HEK293 (cell line): ENCODE measurements at regions not wholly inside any gene's neighbourhood (a gene's known extent, or its start where the extent isn't known, plus 50 kb on each side); places are given as distances from the start of the nearest gene placed in this dataset.

Experiments used
- CTCF ChIA-PET: fragments of 350-600 bp; formaldehyde crosslinking; extraction: SDS; loops from one replicate; lab custom pipeline; 2021; ENCODE audit warnings: antibody characterized with exemption; lab: Yijun Ruan, JAX
- POLR2A ChIA-PET: fragments of 300-600 bp; formaldehyde crosslinking; extraction: SDS; loops from one replicate; lab custom pipeline; 2020; ENCODE audit warnings: antibody characterized with exemption, inconsistent platforms; lab: Yijun Ruan, JAX
- H3K27ac ChIP-seq: fragments of 200-500 bp; sonication (Bioruptor generic); 2 replicates; pipeline ENCODE4 v1.5.1; 2014; ENCODE audit warnings: low read depth, low read length, control low read depth, inconsistent platforms; ENCODE audit errors: extremely low read depth
- H3K36me3 ChIP-seq, 2 experiments: fragments of 200-500 bp in 1 of 2; sonication (Bioruptor generic) in 1 of 2; 1 replicate in 1 of 2; 2 replicates in 1 of 2; pipeline ENCODE4 v1.5.1; 2014 to 2017; ENCODE audit warnings: inconsistent platforms in 2 of 2, low read length in 2 of 2; ENCODE audit not compliant: control insufficient read depth in 2 of 2, insufficient read depth in 1 of 2
- H3K4me1 ChIP-seq: fragments of 200-500 bp; sonication (Bioruptor generic); 2 replicates; pipeline ENCODE4 v1.5.1; 2014; ENCODE audit warnings: mild to moderate bottlenecking, low read length, inconsistent platforms; ENCODE audit not compliant: control insufficient read depth, insufficient read depth
- H3K4me3 ChIP-seq: 2 replicates; pipeline ENCODE4 v1.5.1; 2011; ENCODE audit warnings: low read depth, mild to moderate bottlenecking, control low read depth, low read length, moderate library complexity
- H3K9me3 ChIP-seq: fragments of 200-500 bp; sonication (Bioruptor generic); 2 replicates; pipeline ENCODE4 v1.5.1; 2014; ENCODE audit warnings: low read depth, low read length, inconsistent platforms; ENCODE audit not compliant: control insufficient read depth, insufficient read depth
- BCL11B ChIP-seq: fragments of 450-650 bp; formaldehyde crosslinking; IDR thresholded peaks from 2 replicates; pipeline ENCODE4 v1.5.1; 2016; ENCODE audit warnings: low read depth, missing biosample characterization, missing genetic modification characterization
- HOXC10 ChIP-seq: sonication (generic); formaldehyde crosslinking; IDR thresholded peaks from 2 replicates; pipeline ENCODE4 v1.8.1; 2023; ENCODE audit warnings: mild to moderate bottlenecking, missing genetic modification reagents
- KLF8 ChIP-seq: fragments of 450-650 bp; formaldehyde crosslinking; IDR thresholded peaks from 2 replicates; pipeline ENCODE4 v1.5.1; 2016; ENCODE audit warnings: missing biosample characterization, missing genetic modification characterization
- MEIS1 ChIP-seq: sonication (generic); formaldehyde crosslinking; IDR thresholded peaks from 2 replicates; pipeline ENCODE4 v1.8.1; 2022; ENCODE audit warnings: missing genetic modification reagents, mild to moderate bottlenecking, borderline replicate concordance
- RBAK ChIP-seq: fragments of 450-650 bp; formaldehyde crosslinking; IDR thresholded peaks from 2 replicates; pipeline ENCODE4 v1.5.1; 2016; ENCODE audit warnings: missing biosample characterization, missing genetic modification characterization
- WT1 ChIP-seq: fragments of 450-650 bp; formaldehyde crosslinking; IDR thresholded peaks from 2 replicates; pipeline ENCODE4 v1.5.1; 2016; ENCODE audit warnings: missing biosample characterization, missing genetic modification characterization
- YY2 ChIP-seq: fragments of 450-650 bp; formaldehyde crosslinking; IDR thresholded peaks from 2 replicates; pipeline ENCODE4 v1.5.1; 2016; ENCODE audit warnings: missing biosample characterization, missing genetic modification characterization
- ZBTB48 ChIP-seq: fragments of 450-650 bp; formaldehyde crosslinking; IDR thresholded peaks from 2 replicates; pipeline ENCODE4 v1.5.1; 2016; ENCODE audit warnings: missing biosample characterization, missing genetic modification characterization
- ZNF19 ChIP-seq: fragments of 450-650 bp; formaldehyde crosslinking; IDR thresholded peaks from 2 replicates; pipeline ENCODE4; 2016; ENCODE audit warnings: missing biosample characterization, missing genetic modification characterization, low read depth
- ZNF239 ChIP-seq: fragments of 450-650 bp; formaldehyde crosslinking; IDR thresholded peaks from 2 replicates; pipeline ENCODE4 v1.5.1; 2016; ENCODE audit warnings: missing biosample characterization, missing genetic modification characterization
- ZNF324 ChIP-seq: fragments of 450-650 bp; formaldehyde crosslinking; IDR thresholded peaks from 2 replicates; pipeline ENCODE4 v1.5.1; 2016; ENCODE audit warnings: missing biosample characterization, missing genetic modification characterization
- ZNF366 ChIP-seq: fragments of 450-650 bp; formaldehyde crosslinking; conservative IDR thresholded peaks from 2 replicates; pipeline ENCODE4 v1.5.1; 2016; ENCODE audit warnings: missing biosample characterization, missing genetic modification characterization
- ZNF391 ChIP-seq: fragments of 450-650 bp; formaldehyde crosslinking; IDR thresholded peaks from 2 replicates; pipeline ENCODE4 v1.5.1; 2016; ENCODE audit warnings: low read depth, missing biosample characterization, missing genetic modification characterization, borderline replicate concordance
- ZNF501 ChIP-seq: fragments of 450-650 bp; formaldehyde crosslinking; IDR thresholded peaks from 2 replicates; pipeline ENCODE4 v1.5.1; 2016; ENCODE audit warnings: missing biosample characterization, missing genetic modification characterization
- ZNF510 ChIP-seq: fragments of 450-650 bp; formaldehyde crosslinking; IDR thresholded peaks from 2 replicates; pipeline ENCODE4 v1.5.1; 2018; ENCODE audit warnings: mild to moderate bottlenecking, missing genetic modification characterization, missing biosample characterization; ENCODE audit not compliant: insufficient replicate concordance
- ZNF529 ChIP-seq: fragments of 450-650 bp; formaldehyde crosslinking; IDR thresholded peaks from 2 replicates; pipeline ENCODE4 v1.5.1; 2017; ENCODE audit warnings: missing genetic modification characterization, missing biosample characterization; ENCODE audit not compliant: insufficient replicate concordance
- ZNF548 ChIP-seq: fragments of 450-650 bp; formaldehyde crosslinking; IDR thresholded peaks from 2 replicates; pipeline ENCODE4 v1.5.1; 2016; ENCODE audit warnings: missing biosample characterization, missing genetic modification characterization
- ZNF555 ChIP-seq: fragments of 450-650 bp; formaldehyde crosslinking; conservative IDR thresholded peaks from 2 replicates; pipeline ENCODE4 v1.5.1; 2017; ENCODE audit warnings: missing biosample characterization, mild to moderate bottlenecking, missing genetic modification characterization, inconsistent platforms
- ZNF585B ChIP-seq: fragments of 450-650 bp; formaldehyde crosslinking; IDR thresholded peaks from 2 replicates; pipeline ENCODE4 v1.5.1; 2016; ENCODE audit warnings: missing biosample characterization, missing genetic modification characterization
- ZNF624 ChIP-seq: fragments of 450-650 bp; formaldehyde crosslinking; IDR thresholded peaks from 2 replicates; pipeline ENCODE4 v1.5.1; 2017; ENCODE audit warnings: missing biosample characterization, missing genetic modification characterization
- ZNF660 ChIP-seq: fragments of 450-650 bp; IDR thresholded peaks from 2 replicates; pipeline ENCODE4 v1.5.1; 2018; ENCODE audit warnings: missing biosample characterization, mild to moderate bottlenecking, missing genetic modification characterization
- ZNF768 ChIP-seq: fragments of 450-650 bp; formaldehyde crosslinking; IDR thresholded peaks from 2 replicates; pipeline ENCODE4 v1.5.1; 2018; ENCODE audit warnings: missing biosample characterization, mild to moderate bottlenecking, missing genetic modification characterization
- TF ChIP-seq, protein P1 (sequence below): fragments of 450-650 bp; formaldehyde crosslinking; IDR thresholded peaks from 2 replicates; pipeline ENCODE4 v1.5.1; 2016; ENCODE audit warnings: missing biosample characterization, missing genetic modification characterization
- TF ChIP-seq, protein P2 (sequence below): fragments of 450-650 bp; formaldehyde crosslinking; optimal IDR thresholded peaks from 2 replicates; pipeline ENCODE3; 2016; ENCODE audit warnings: missing biosample characterization, mild to moderate bottlenecking, missing genetic modification characterization
- TF ChIP-seq, protein P3 (sequence below): fragments of 450-650 bp; formaldehyde crosslinking; IDR thresholded peaks from 2 replicates; pipeline ENCODE4 v1.5.1; 2017; ENCODE audit warnings: missing biosample characterization, missing genetic modification characterization
- TF ChIP-seq, protein P4 (sequence below): fragments of 450-650 bp; formaldehyde crosslinking; IDR thresholded peaks from 2 replicates; pipeline ENCODE4 v1.5.1; 2017; ENCODE audit warnings: missing biosample characterization, missing genetic modification characterization
- TF ChIP-seq, protein P5 (sequence below): fragments of 450-650 bp; formaldehyde crosslinking; IDR thresholded peaks from 2 replicates; pipeline ENCODE4 v1.5.1; 2017; ENCODE audit warnings: missing biosample characterization, missing genetic modification characterization

DNA sequence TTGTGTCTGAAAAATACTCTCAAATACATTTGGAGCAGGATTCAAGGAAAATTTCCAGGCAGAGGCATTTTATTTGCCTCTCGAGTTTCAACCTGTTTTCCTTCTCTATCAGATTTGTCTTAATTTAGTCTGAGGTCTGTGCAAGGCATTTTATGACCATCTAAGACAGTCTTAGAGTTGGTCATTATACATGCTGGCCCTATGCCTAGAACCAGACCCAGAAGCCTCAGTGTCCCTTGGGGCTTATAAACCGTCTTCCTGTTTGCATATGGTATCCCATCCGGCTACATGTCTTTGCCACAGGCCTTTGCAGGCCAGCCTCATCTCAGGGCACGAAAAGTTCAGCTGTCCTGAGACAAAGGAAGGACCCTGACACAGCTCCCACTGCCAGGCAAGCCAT, 346.1 kb downstream of the SIPA1L2 start (continued):
- TF ChIP-seq ZNF391 (tag by site-specific recombination) (no peak), RBAK (tag by site-specific recombination) (no peak), ZNF660 (tag by site-specific recombination) (no peak), ZNF510 (tag by site-specific recombination) (no peak), YY2 (no peak), ZNF529 (tag by site-specific recombination) (no peak), ZNF324 (tag by site-specific recombination) (no peak), MEIS1 (no peak), BCL11B (tag by site-specific recombination) (no peak)
- TF ChIP-seq, protein P1, sequence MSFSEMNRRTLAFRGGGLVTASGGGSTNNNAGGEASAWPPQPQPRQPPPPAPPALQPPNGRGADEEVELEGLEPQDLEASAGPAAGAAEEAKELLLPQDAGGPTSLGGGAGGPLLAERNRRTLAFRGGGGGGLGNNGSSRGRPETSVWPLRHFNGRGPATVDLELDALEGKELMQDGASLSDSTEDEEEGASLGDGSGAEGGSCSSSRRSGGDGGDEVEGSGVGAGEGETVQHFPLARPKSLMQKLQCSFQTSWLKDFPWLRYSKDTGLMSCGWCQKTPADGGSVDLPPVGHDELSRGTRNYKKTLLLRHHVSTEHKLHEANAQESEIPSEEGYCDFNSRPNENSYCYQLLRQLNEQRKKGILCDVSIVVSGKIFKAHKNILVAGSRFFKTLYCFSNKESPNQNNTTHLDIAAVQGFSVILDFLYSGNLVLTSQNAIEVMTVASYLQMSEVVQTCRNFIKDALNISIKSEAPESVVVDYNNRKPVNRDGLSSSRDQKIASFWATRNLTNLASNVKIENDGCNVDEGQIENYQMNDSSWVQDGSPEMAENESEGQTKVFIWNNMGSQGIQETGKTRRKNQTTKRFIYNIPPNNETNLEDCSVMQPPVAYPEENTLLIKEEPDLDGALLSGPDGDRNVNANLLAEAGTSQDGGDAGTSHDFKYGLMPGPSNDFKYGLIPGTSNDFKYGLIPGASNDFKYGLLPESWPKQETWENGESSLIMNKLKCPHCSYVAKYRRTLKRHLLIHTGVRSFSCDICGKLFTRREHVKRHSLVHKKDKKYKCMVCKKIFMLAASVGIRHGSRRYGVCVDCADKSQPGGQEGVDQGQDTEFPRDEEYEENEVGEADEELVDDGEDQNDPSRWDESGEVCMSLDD (tag by site-specific recombination) = no peak
- TF ChIP-seq, protein P2, sequence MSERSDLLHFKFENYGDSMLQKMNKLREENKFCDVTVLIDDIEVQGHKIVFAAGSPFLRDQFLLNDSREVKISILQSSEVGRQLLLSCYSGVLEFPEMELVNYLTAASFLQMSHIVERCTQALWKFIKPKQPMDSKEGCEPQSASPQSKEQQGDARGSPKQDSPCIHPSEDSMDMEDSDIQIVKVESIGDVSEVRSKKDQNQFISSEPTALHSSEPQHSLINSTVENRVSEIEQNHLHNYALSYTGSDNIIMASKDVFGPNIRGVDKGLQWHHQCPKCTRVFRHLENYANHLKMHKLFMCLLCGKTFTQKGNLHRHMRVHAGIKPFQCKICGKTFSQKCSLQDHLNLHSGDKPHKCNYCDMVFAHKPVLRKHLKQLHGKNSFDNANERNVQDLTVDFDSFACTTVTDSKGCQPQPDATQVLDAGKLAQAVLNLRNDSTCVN (tag by site-specific recombination) = no peak

DNA sequence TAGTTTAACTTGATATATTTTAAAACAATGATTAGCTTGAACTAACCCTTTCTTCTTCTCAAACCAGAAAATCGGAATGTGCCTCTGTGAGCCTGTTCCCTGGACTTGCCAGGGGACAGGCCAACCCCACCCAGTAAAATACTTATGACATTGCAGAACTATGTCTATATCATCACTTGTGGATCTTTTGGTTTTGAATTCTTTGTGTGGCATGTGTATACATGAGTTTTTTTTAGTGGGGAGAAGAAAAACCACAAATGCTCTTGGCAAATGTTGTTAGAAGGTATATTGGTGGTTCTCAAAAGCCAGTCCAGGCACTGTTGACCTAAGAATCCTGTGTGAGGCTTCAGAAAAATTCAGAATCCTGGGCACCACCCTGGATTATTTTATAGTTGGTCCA, 347.4 kb downstream of the SIPA1L2 start:
- ChIA-PET POLR2A (no interaction called here), CTCF (no interaction called here)
- Histone ChIP-seq H3K4me1 (peaks cover 12% of the 10 kb centered on the region; the same call in 1 of the 2 replicates), H3K36me3 (no peaks in the 10 kb centered on the region), H3K9me3 (no peaks in the 10 kb centered on the region), H3K4me3 (no peak overlapping the region), H3K27ac (no peak overlapping the region)
- TF ChIP-seq ZBTB48 (tag by site-specific recombination) = no peak
- no peak for TF ChIP-seq ZNF555 (tag by site-specific recombination)
- no peak for TF ChIP-seq HOXC10
- TF ChIP-seq WT1 = no peak
- no peak for TF ChIP-seq ZNF768
- TF ChIP-seq ZNF501 (tag by site-specific recombination) = no peak
- no peak for TF ChIP-seq ZNF239 (tag by site-specific recombination)

DNA sequence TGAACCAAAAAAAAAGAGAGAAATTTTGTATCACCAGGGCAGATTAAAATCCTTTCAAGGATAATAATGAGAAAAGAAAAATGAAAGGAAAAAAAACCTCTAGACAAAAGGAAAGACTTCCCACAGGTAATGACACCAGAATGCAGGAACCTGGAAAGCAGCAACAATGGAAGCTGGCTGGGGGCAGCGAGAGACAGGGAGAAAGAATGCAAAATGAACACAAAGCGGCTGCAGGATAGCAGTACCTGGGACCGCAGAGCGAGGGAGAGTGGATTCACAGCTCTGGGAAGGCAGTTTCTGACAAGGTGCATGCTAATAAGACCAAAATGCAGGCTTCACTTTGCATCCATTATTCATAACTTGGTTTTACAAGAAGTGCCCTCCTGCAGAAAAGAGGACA, 349.0 kb downstream of the SIPA1L2 start:
- Histone ChIP-seq H3K4me1 (peaks cover 12% of the 10 kb centered on the region; the same call in 1 of the 2 replicates), H3K27ac (no peak overlapping the region), H3K4me3 (no peak overlapping the region), H3K36me3 (no peaks in the 10 kb centered on the region), H3K9me3 (no peaks in the 10 kb centered on the region)
- POLR2A ChIA-PET = no interaction called here
- CTCF ChIA-PET = interaction anchor here (1.5 kb wide), 1 partner anchor 11 kb away, joined by 3 read pairs; no protein-coding TSS in a partner anchor
- TF ChIP-seq ZNF548 (tag by site-specific recombination) (no peak), ZNF585B (tag by site-specific recombination) (no peak), ZNF19 (no peak), ZNF624 (tag by site-specific recombination) (no peak), ZNF366 (no peak), KLF8 (tag by site-specific recombination) (no peak)
- TF ChIP-seq, protein P3, sequence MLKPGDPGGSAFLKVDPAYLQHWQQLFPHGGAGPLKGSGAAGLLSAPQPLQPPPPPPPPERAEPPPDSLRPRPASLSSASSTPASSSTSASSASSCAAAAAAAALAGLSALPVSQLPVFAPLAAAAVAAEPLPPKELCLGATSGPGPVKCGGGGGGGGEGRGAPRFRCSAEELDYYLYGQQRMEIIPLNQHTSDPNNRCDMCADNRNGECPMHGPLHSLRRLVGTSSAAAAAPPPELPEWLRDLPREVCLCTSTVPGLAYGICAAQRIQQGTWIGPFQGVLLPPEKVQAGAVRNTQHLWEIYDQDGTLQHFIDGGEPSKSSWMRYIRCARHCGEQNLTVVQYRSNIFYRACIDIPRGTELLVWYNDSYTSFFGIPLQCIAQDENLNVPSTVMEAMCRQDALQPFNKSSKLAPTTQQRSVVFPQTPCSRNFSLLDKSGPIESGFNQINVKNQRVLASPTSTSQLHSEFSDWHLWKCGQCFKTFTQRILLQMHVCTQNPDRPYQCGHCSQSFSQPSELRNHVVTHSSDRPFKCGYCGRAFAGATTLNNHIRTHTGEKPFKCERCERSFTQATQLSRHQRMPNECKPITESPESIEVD (tag by site-specific recombination) = no peak
- TF ChIP-seq, protein P4, sequence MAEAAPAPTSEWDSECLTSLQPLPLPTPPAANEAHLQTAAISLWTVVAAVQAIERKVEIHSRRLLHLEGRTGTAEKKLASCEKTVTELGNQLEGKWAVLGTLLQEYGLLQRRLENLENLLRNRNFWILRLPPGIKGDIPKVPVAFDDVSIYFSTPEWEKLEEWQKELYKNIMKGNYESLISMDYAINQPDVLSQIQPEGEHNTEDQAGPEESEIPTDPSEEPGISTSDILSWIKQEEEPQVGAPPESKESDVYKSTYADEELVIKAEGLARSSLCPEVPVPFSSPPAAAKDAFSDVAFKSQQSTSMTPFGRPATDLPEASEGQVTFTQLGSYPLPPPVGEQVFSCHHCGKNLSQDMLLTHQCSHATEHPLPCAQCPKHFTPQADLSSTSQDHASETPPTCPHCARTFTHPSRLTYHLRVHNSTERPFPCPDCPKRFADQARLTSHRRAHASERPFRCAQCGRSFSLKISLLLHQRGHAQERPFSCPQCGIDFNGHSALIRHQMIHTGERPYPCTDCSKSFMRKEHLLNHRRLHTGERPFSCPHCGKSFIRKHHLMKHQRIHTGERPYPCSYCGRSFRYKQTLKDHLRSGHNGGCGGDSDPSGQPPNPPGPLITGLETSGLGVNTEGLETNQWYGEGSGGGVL (tag by site-specific recombination) = no peak
- TF ChIP-seq, protein P5, sequence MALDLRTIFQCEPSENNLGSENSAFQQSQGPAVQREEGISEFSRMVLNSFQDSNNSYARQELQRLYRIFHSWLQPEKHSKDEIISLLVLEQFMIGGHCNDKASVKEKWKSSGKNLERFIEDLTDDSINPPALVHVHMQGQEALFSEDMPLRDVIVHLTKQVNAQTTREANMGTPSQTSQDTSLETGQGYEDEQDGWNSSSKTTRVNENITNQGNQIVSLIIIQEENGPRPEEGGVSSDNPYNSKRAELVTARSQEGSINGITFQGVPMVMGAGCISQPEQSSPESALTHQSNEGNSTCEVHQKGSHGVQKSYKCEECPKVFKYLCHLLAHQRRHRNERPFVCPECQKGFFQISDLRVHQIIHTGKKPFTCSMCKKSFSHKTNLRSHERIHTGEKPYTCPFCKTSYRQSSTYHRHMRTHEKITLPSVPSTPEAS (tag by site-specific recombination) = no peak
